IPS-NIHi7 (cell line): ENCODE measurements at regions not wholly inside any gene's neighbourhood (a gene's known extent, or its start where the extent isn't known, plus 50 kb on each side); places are given as distances from the start of the nearest gene placed in this dataset.
A peak's percentile ranks its signal among the peaks of the same experiment; 100 is the strongest.

ENCODE experiments used
- DNase-seq: peaks from one replicate; pipeline ENCODE4 v3.0.0; 2012; ENCODE audit warnings: mixed read lengths; ENCODE audit errors: extremely low spot score

DNA sequence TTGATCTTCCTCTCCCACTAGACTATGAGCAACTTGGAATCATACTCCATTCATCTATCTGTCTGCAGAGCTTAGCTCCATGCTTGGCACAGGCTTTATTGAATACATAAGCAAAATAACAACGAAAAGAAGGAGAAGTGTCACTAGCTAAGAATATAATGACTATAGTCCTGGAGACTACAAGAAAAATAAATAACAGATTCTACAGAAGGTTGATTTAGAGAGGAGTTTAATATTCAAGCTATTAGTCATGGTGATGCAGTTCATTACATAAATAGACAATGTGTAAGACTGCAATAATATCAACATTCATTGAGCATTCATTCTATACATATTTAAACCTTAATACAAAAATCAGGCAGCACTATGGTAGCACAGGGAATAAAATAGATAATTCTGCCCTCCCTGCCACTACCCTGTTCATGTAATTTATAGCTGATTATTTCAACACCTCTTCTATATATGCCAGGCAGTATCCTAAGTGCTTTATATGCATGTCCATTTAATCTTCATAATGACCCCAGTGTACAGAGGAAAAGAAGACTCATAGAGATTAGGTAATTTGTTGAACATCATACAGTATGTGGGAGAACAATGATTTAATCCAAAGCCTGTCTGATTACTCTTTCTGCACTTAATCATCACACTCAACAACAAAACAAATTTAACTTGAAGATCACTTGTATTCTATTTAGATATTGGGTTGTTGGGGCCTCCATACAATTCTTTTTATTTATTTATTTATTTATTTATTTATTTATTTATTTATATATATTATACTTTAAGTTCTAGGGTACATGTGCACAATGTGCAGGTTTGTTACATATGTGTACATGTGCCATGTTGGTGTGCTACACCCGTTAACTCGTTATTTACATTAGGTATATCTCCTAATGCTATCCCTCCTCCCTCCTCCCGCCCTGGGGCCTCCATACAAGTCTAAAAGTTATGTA is 165.3 kb downstream of the RNF152 start:
- no peak for DNase-seq

DNA sequence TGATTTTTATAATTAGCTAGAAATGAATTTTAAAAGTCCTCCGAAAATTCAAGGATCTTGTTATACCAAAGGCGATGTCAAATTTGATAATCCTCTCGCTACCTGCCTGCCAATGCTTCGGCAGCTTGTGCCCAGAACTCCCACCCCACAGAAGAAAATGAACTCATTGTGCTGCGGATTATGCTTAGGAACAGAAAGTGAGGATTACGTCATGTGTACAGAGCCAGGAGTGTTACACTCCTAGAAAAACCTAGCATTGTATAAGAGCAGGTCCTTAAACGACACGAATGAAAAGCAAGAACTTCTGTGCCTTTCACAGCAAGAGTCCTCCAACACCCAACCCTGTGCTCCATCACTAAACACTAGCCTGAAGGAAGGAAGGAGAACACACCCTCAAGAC is 168.3 kb downstream of the RNF152 start:
- no peak for DNase-seq

- no peak for DNase-seq
Measured at GRCh38 chr18:61722247-61722646, 170.6 kb downstream of the RNF152 start.

DNA sequence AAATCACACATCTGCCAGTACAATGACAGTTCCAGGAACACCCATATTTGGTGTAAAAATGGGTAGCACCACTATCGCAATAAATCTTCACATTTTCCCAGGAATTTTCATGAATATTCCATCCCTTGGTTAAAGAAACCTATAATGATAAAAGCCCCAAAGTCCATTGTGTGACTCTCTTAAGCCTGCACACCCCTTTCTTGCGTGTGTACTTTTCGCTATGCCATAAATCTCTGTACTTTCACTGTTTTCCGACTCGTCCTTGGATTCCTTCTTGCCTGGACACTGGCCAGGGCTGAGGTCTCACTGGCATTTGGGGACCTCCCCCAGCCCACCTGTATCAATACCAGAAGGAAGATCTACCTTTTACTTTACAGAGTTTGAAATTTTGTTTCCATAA is 172.3 kb downstream of the RNF152 start:
- no peak for DNase-seq

- DNase-seq, result no peak
Measured at GRCh38 chr18:61719671-61720070, 173.1 kb downstream of the RNF152 start.

DNA sequence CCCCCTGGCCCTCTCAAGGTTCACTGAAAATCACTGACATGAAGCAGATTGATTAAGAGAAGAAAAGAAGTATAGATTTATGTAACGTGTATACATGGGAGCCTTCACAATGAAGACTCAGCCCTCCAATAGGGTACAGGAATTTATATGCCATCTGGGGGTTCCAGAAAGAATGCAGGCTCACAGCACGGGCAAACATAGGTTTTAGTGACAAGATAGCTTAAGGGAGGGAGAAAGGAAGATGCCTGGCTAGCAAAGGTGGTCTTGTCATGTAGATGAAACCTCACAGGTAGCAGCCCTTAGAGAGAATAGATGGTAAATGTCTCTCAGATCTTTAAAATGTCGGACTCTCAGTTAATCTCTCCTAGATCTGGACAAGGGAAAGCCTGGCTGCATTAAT is 173.9 kb downstream of the RNF152 start:
- DNase-seq, result no peak

DNA sequence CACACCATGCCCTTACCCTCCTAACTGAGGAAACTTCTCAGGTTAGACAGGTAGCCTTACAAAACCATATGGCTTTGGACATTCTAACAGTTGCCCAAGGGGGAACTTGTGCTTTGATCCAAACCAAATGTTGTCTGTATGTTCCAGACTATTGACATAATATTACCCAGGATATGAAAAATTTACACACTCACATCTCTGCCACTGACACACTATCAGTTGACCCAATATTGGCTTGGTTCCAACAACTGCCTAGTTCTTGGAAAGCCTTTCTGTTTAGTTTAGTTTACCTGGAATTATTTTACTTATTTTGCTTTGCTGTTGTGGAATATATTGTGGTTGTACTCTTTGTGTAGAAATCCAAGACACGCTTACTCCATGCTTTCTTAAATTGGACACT is 178.4 kb downstream of the RNF152 start:
- no peak for DNase-seq

- DNase-seq, result no peak
Measured at GRCh38 chr18:61713502-61713901, 179.3 kb downstream of the RNF152 start.

DNA sequence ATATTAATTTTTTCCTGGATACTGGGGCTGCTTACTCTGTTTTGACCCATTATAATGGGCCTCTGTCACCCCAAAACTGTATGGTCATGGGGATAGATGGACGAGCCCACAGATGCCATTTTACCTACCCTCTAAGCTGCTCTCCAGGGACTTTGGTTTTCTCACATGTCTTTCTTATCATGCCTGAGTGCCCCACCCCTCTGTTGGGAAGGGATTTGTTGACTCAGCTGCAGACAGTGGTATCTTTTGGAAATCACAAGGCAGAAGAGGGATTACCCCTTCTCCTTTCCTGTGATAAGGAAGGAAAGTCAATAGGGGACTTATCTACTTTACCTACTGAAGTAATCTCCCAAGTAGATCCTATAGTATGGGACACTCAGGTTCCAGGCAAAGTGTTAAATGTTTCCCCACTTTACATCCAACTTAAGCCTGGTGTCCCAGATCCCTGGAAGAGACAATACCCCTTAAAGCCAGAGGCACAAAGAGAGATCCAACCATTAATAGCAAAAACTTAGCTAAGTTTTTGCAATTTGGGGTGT is 182.7 kb downstream of the RNF152 start:
- no peak for DNase-seq

DNA sequence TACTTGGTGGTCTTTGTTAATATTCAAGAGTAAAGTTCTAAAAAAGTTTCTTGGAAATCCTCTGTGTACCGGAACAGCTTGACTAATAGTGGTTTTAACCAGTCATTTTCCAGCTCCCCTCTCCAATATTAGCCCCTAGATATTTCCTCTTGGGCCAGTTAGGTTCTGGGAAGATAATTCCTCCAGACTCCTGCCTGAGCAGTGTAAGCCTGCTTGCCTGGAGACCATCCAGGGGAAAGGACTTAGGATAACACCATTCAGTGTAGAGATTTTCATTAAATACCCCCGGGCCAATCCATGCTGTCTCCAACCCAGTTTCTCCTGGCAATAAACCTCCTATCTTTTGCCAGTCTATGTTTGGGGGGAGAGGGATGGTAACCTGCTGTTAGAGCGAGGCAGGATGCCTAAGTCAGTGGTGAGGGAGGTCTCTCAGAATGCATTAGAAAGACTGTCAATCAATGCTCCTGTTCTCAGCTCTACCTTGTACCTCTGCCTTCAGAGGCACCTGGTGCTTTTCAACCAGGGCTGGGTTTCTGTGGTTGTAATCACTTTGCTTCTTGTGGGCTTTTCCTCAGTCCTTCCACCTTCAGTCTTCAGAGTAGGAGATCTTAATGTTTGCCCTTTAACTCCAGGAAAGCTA is 186.4 kb downstream of the RNF152 start:
- peak; percentile 43 for DNase-seq

- no peak for DNase-seq
Measured at GRCh38 chr18:61703508-61703907, 189.3 kb downstream of the RNF152 start.

GRCh38 chr18:61702007-61702406 is 190.8 kb downstream of the RNF152 start:
- no peak for DNase-seq

GRCh38 chr18:61699397-61700110 is 193.3 kb downstream of the RNF152 start:
- DNase-seq, result no peak

DNA sequence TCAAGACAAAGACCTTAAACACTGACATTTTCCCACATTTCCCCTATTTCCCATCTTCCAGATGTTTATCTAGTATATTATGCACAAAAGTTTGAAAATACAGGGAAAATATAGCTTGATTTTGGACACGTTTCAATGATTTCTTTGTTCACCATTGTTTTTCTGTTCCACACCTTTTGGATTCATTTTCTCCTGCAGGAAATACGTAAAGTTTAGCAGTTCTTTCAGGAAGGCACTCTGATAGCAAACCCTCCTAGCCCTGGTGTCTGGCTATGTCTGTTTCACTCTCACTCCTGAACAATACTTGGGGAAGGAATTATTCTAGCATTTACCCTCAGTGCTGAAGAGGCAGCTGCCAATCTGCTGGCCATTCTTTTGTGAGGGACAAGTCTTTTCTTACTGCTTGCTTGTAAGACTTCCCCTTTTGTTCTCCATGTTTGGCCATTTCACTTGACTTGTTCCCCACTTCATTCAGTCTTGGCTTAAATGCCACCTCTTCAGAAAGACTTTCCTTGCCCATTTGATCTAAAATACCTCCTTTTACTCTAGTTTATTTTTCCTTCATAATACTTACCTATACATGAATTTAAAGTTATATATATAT is 195.4 kb downstream of the RNF152 start:
- DNase-seq, result no peak

GRCh38 chr18:61694236-61694635 is 198.6 kb downstream of the RNF152 start:
- no peak for DNase-seq

GRCh38 chr18:61690418-61691138 is 202.2 kb downstream of the RNF152 start:
- DNase-seq, result no peak

- no peak for DNase-seq
Measured at GRCh38 chr18:61687317-61687716, 205.5 kb downstream of the RNF152 start.

GRCh38 chr18:61683856-61684255 is 209.0 kb downstream of the RNF152 start:
- DNase-seq, result no peak

GRCh38 chr18:61681065-61681464 is 211.7 kb downstream of the RNF152 start:
- DNase-seq, result no peak

GRCh38 chr18:61679836-61680235 is 213.0 kb downstream of the RNF152 start:
- DNase-seq, result no peak

GRCh38 chr18:61677435-61677970 is 215.3 kb downstream of the RNF152 start:
- no peak for DNase-seq
